ENCODE measurements at regions not wholly inside any gene's neighbourhood (a gene's known extent, or its start where the extent isn't known, plus 50 kb on each side); places are given as distances from the start of the nearest gene placed in this dataset.

DNA sequence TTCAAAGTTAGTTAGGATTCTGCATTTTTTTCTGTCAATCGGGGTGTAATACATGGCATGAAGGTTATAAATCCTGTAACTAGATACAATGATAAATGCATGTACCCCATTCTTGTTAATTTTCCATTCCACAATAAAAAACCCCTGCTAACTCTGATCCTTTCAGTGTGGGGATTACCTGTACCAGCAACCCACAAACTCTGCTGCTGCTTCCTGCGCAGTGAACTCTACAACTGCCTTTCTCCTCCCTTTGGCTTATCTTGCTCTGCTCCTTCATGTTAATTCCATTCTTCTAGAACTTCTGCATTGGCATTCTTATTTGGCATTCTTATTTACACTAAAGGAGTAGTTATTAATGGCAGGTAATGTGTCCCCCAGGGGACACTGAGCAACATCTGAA is 273.1 kb downstream of the KLF12 start:
- H3K36me3 ChIP-seq (ENCODE audit: control insufficient read depth, insufficient read depth, low read length, severe bottlenecking): no peaks in the 10 kb centered on the region
- no peak overlapping the region for H3K4me3 ChIP-seq (ENCODE audit: low read length)
- H3K9me3 ChIP-seq (ENCODE audit: control insufficient read depth, low read length): no peaks in the 10 kb centered on the region
- H3K4me1 ChIP-seq (ENCODE audit: control insufficient read depth, insufficient read depth, low read length): peaks cover 6% of the 10 kb centered on the region
- DNase-seq (ENCODE audit: low read depth): no peak
- H3K9ac ChIP-seq (ENCODE audit: low read length): no peak overlapping the region
- H3K27me3 ChIP-seq (replicated peaks; ENCODE audit: control insufficient read depth, insufficient read depth, low read length): no peaks in the 10 kb centered on the region

DNA sequence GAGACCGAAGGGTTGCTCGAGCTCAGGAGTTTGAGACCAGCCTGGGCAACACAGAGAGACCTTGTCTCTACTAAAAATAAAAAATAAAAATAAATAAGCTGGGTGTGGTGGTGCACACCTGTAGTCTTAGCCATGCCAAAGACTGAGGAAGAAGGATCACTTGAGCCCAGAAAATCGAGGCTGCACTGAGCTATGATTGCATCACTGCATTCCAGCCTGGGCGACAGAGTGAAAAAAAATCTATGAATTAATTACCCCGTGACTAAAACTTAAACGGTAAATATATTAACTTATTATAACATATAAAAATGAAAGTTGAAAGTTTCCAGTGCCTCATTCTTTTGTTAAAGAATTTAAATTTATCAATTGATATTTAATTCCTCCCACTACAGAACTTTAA is 273.7 kb downstream of the KLF12 start:
- Histone ChIP-seq H3K36me3 (ENCODE audit: control insufficient read depth, insufficient read depth, low read length, severe bottlenecking) (no peaks in the 10 kb centered on the region), H3K4me3 (ENCODE audit: low read length) (no peak overlapping the region), H3K9me3 (ENCODE audit: control insufficient read depth, low read length) (no peaks in the 10 kb centered on the region), H3K4me1 (ENCODE audit: control insufficient read depth, insufficient read depth, low read length) (peaks cover 6% of the 10 kb centered on the region), H3K27me3 (replicated peaks; ENCODE audit: control insufficient read depth, insufficient read depth, low read length) (no peaks in the 10 kb centered on the region), H3K9ac (ENCODE audit: low read length) (no peak overlapping the region)
- DNase-seq (ENCODE audit: low read depth): no peak

DNA sequence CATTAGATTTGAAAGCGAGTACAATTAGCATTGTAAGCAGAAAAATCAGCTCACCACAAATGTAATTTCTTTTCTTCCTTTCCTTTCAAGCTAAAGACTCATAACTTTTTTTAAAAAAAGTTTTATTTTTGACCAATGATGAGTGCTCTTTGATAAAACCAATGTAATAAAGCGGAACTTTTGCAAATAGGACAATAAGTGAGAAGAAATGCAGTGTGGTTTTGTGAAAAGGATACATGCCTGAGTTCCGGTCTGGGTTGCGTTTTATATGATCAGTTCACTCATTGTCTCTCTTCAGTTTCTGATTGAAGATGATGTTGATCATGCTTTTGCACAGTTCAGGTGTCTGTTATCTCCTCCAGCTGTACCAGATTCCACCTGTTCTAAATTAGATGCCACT is 274.4 kb downstream of the KLF12 start:
- H3K4me3 ChIP-seq (ENCODE audit: low read length): no peak overlapping the region
- DNase-seq (ENCODE audit: low read depth): no peak

DNA sequence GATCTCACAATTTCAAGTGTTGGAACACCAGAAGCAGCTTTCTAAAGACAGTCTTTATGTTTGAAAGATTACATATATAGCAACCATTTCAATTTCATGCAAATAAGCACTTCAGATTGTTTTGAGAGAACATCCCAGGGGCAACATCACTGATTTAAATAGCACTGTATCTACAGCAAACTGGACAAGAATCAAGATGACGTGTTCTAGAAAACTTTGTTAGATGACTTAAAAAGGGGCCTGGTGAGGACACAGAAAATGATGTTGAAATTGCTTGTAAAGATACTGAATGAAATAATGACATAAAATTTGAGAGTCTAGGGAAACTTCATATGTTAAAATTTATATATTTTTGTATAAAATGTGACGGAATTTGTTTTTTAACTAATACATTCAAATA is 277.1 kb downstream of the KLF12 start:
- Histone ChIP-seq H3K4me3 (ENCODE audit: low read length) (no peak overlapping the region), H3K36me3 (ENCODE audit: control insufficient read depth, insufficient read depth, low read length, severe bottlenecking) (no peaks in the 10 kb centered on the region), H3K9me3 (ENCODE audit: control insufficient read depth, low read length) (no peaks in the 10 kb centered on the region), H3K4me1 (ENCODE audit: control insufficient read depth, insufficient read depth, low read length) (no peaks in the 10 kb centered on the region), H3K27me3 (replicated peaks; ENCODE audit: control insufficient read depth, insufficient read depth, low read length) (no peaks in the 10 kb centered on the region), H3K9ac (ENCODE audit: low read length) (no peak overlapping the region)
- DNase-seq (ENCODE audit: low read depth): no peak

More for the DNA sequence above, 274.4 kb downstream of the KLF12 start:
- no peaks in the 10 kb centered on the region for H3K36me3 ChIP-seq (ENCODE audit: control insufficient read depth, insufficient read depth, low read length, severe bottlenecking)
- no peaks in the 10 kb centered on the region for H3K9me3 ChIP-seq (ENCODE audit: control insufficient read depth, low read length)
- H3K9ac ChIP-seq (ENCODE audit: low read length): no peak overlapping the region
- peaks cover 2% of the 10 kb centered on the region for H3K4me1 ChIP-seq (ENCODE audit: control insufficient read depth, insufficient read depth, low read length)
- no peaks in the 10 kb centered on the region for H3K27me3 ChIP-seq (replicated peaks; ENCODE audit: control insufficient read depth, insufficient read depth, low read length)

DNA sequence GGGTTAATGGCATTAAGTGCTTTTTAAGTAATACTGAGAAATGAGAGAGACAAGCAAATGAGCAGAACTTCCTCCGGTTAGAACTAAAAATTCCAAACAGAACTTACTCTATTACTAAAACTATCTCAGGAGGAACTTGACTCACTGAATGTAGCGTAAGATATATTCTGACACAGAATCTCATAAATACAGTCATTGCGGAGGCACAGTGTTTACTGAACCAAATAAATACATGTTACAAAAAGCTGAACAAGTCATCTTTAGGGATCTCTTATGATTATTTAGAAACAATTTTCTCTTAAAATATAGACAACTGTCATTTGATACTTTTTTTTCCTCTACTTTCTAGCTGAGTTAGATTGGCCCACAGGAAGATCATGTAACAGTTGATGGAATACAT is 283.1 kb downstream of the KLF12 start:
- no peak overlapping the region for H3K4me3 ChIP-seq (ENCODE audit: low read length)
- H3K9me3 ChIP-seq (ENCODE audit: control insufficient read depth, low read length): no peaks in the 10 kb centered on the region
- H3K9ac ChIP-seq (ENCODE audit: low read length): no peak overlapping the region
- no peaks in the 10 kb centered on the region for H3K27me3 ChIP-seq (replicated peaks; ENCODE audit: control insufficient read depth, insufficient read depth, low read length)
- no peaks in the 10 kb centered on the region for H3K36me3 ChIP-seq (ENCODE audit: control insufficient read depth, insufficient read depth, low read length, severe bottlenecking)
- DNase-seq (ENCODE audit: low read depth): no peak
- no peaks in the 10 kb centered on the region for H3K4me1 ChIP-seq (ENCODE audit: control insufficient read depth, insufficient read depth, low read length)

DNA sequence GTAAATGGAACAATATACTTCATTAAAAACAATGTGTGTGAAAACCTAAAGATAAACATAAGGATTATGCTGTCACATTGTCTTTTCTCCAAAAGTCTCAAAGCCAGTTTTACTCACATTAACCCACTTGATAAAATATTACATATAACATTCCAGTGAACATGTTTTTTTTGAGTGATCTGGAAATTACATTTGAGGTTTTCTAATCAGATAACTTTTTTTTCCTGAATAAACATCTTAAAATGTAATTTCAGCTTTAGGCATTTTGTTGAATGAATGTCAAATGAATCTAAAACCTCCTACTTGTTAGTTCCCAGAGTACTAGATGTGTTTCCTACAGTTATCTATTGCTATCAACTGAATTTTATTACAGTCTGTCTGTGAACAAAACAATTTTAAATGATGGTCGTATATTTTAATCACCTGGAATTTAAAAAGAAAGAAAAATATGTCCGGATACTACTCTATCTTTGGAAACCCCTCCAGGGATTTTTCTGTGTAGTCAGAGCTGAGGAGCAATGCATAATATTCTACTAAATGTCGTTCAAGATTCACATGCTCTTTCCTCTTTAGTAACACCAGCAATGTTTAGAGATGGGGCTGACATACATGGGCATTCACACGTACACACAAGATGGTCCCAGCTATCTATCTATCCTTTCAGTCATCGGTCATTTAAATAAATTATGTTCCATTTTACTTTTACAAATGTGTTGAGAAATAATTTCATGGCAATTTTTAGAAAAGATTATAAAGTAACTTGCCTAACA is 283.9 kb downstream of the KLF12 start:
- peaks cover 3% of the 10 kb centered on the region for H3K36me3 ChIP-seq (ENCODE audit: control insufficient read depth, insufficient read depth, low read length, severe bottlenecking)
- no peaks in the 10 kb centered on the region for H3K9me3 ChIP-seq (ENCODE audit: control insufficient read depth, low read length)
- no peak for DNase-seq (ENCODE audit: low read depth)
- no peak overlapping the region for H3K4me3 ChIP-seq (ENCODE audit: low read length)
- no peaks in the 10 kb centered on the region for H3K27me3 ChIP-seq (replicated peaks; ENCODE audit: control insufficient read depth, insufficient read depth, low read length)
- peaks cover 2% of the 10 kb centered on the region for H3K4me1 ChIP-seq (ENCODE audit: control insufficient read depth, insufficient read depth, low read length)
- no peak overlapping the region for H3K9ac ChIP-seq (ENCODE audit: low read length)

DNA sequence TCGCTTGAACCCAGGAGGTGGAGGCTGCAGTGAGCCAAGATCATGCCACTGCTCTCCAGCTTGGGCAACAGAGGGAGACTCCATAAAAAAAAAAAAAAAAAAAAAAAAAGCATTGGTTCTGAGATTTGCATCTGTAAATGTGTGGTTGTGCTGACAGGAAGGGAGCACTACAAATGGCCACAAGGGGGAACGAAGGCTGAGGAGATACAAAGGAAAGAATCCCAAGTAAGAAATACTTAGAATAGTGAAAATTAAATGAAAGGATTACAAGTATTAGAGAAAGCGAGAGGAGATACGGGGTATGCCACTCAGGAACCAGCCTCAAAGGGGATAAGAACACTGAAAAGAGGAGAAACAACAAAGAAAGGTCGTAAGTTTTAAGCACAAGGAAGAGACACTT is 284.9 kb downstream of the KLF12 start:
- Histone ChIP-seq H3K4me3 (ENCODE audit: low read length) (no peak overlapping the region), H3K27me3 (replicated peaks; ENCODE audit: control insufficient read depth, insufficient read depth, low read length) (no peaks in the 10 kb centered on the region), H3K36me3 (ENCODE audit: control insufficient read depth, insufficient read depth, low read length, severe bottlenecking) (peaks cover 3% of the 10 kb centered on the region), H3K9ac (ENCODE audit: low read length) (no peak overlapping the region), H3K4me1 (ENCODE audit: control insufficient read depth, insufficient read depth, low read length) (peaks cover 9% of the 10 kb centered on the region), H3K9me3 (ENCODE audit: control insufficient read depth, low read length) (no peaks in the 10 kb centered on the region)
- DNase-seq (ENCODE audit: low read depth): peak; percentile 56

DNA sequence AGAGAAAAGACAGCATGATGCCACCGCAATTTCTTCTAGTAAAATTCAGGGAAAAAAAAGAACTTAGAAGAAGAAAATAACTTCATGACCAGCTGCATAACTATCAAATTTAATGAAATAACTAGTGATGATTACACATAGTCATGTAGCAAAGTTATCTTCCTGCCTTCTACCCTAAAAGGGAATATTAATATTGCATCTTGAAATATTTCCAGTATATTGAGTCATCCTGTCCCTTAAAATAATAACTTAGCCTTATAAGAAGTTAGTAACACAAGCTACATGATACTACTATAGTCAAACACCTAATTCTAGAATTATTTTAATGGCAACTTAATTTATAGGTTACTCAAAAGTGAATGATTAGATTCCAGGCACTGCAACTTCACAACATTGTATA is 289.2 kb downstream of the KLF12 start:
- no peaks in the 10 kb centered on the region for H3K9me3 ChIP-seq (ENCODE audit: control insufficient read depth, low read length)
- H3K36me3 ChIP-seq (ENCODE audit: control insufficient read depth, insufficient read depth, low read length, severe bottlenecking): peaks cover 3% of the 10 kb centered on the region
- no peak overlapping the region for H3K4me3 ChIP-seq (ENCODE audit: low read length)
- peaks cover 9% of the 10 kb centered on the region for H3K4me1 ChIP-seq (ENCODE audit: control insufficient read depth, insufficient read depth, low read length)
- H3K27me3 ChIP-seq (replicated peaks; ENCODE audit: control insufficient read depth, insufficient read depth, low read length): no peaks in the 10 kb centered on the region
- no peak overlapping the region for H3K9ac ChIP-seq (ENCODE audit: low read length)
- no peak for DNase-seq (ENCODE audit: low read depth)

DNA sequence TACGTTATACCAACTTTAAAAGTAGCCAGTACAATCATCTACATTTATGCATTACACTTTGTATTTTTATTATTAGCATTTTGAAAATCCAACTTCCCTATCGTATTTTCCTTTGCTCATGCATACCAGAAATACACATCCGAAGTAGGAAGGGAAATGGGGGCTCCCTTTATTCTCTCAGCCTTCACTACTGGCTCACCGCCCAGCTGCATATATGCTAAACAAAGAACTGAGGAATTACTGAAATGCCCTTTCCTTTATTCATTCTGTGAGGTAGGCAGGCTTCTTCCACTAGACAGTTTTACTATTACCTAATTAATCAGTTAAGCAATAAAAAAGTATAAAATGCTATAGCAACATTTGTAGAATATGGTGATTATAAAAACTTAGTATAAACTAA is 291.6 kb downstream of the KLF12 start:
- no peaks in the 10 kb centered on the region for H3K27me3 ChIP-seq (replicated peaks; ENCODE audit: control insufficient read depth, insufficient read depth, low read length)
- no peak for DNase-seq (ENCODE audit: low read depth)
- peaks cover 9% of the 10 kb centered on the region for H3K4me1 ChIP-seq (ENCODE audit: control insufficient read depth, insufficient read depth, low read length)
- H3K36me3 ChIP-seq (ENCODE audit: control insufficient read depth, insufficient read depth, low read length, severe bottlenecking): peaks cover 3% of the 10 kb centered on the region
- no peak overlapping the region for H3K4me3 ChIP-seq (ENCODE audit: low read length)
- H3K9ac ChIP-seq (ENCODE audit: low read length): no peak overlapping the region
- no peaks in the 10 kb centered on the region for H3K9me3 ChIP-seq (ENCODE audit: control insufficient read depth, low read length)

DNA sequence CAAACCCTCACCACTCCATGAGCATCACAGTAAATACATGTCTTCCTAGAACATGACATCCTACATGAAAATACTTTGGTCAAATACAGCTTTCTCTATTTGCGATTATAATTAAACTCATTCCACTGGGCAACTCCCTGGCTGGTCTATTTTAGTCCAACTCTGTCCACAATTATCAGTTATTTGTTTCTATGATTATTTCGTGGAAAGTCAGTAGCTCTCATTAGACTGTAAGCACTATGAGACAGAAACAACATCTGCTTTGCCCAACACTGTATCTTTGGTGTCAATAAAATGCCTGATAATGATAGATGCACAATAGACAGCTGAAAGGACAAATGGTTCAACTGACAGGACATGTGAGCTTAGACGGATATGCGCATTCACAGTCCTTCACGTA is 292.0 kb downstream of the KLF12 start:
- H3K27me3 ChIP-seq (replicated peaks; ENCODE audit: control insufficient read depth, insufficient read depth, low read length): no peaks in the 10 kb centered on the region
- peaks cover 3% of the 10 kb centered on the region for H3K36me3 ChIP-seq (ENCODE audit: control insufficient read depth, insufficient read depth, low read length, severe bottlenecking)
- H3K4me1 ChIP-seq (ENCODE audit: control insufficient read depth, insufficient read depth, low read length): peaks cover 9% of the 10 kb centered on the region
- no peak overlapping the region for H3K4me3 ChIP-seq (ENCODE audit: low read length)
- H3K9ac ChIP-seq (ENCODE audit: low read length): no peak overlapping the region
- DNase-seq (ENCODE audit: low read depth): no peak
- H3K9me3 ChIP-seq (ENCODE audit: control insufficient read depth, low read length): no peaks in the 10 kb centered on the region

DNA sequence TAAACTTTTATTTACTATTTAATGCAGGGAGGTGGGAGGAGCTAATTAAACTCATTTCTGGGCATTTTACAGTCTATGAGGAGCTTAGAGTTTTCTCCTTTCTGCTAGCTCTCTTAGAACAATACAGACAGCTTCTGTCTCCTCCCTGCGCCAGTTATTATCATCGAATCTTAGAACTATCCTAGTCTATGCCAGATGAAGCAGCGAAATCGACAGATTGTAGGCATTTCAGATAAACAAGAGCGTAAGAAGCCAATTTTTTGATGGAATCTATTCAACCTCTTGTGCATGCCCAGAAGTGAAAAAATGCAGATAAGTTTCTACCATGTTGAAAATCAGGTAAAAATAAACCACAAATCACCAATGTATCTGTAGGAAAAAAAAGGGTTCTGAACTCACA is 297.1 kb downstream of the KLF12 start:
- Histone ChIP-seq H3K4me1 (ENCODE audit: control insufficient read depth, insufficient read depth, low read length) (peaks cover 1% of the 10 kb centered on the region), H3K36me3 (ENCODE audit: control insufficient read depth, insufficient read depth, low read length, severe bottlenecking) (no peaks in the 10 kb centered on the region), H3K9ac (ENCODE audit: low read length) (no peak overlapping the region), H3K4me3 (ENCODE audit: low read length) (no peak overlapping the region), H3K27me3 (replicated peaks; ENCODE audit: control insufficient read depth, insufficient read depth, low read length) (no peaks in the 10 kb centered on the region), H3K9me3 (ENCODE audit: control insufficient read depth, low read length) (no peaks in the 10 kb centered on the region)
- no peak for DNase-seq (ENCODE audit: low read depth)

DNA sequence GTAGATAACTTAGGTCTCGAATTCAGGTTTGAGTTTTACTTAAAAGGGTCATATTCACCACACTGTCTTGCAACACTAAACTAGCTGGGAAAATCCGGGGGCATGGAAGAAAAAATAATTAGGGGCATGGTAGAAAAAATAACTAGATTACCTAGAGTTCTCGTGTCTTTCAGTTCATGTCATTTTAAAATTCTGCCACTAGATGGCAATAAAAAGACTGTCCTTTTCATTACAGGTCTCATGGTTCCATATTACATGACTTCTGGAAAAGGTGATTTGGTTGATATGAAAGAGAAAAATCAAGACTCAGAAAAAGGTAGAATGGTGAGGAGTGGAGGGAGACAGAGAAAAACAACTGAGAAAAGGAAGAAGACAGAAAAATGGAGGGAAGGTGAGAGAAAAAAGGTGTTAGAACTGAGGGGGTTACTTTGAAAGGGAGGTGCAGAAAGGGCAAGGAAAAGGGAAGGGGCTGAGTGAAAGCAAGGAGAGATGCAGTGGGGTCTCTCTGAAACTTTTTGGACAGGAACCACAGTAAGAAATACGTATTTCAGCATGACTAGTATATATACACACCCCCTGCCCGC is 299.0 kb downstream of the KLF12 start:
- no peaks in the 10 kb centered on the region for H3K27me3 ChIP-seq (replicated peaks; ENCODE audit: control insufficient read depth, insufficient read depth, low read length)
- H3K9me3 ChIP-seq (ENCODE audit: control insufficient read depth, low read length): no peaks in the 10 kb centered on the region
- H3K4me1 ChIP-seq (ENCODE audit: control insufficient read depth, insufficient read depth, low read length): peaks cover 3% of the 10 kb centered on the region
- peak; percentile 78 for DNase-seq (ENCODE audit: low read depth)
- H3K36me3 ChIP-seq (ENCODE audit: control insufficient read depth, insufficient read depth, low read length, severe bottlenecking): no peaks in the 10 kb centered on the region
- H3K4me3 ChIP-seq (ENCODE audit: low read length): no peak overlapping the region
- H3K9ac ChIP-seq (ENCODE audit: low read length): no peak overlapping the region
